OCI-LY1 (cell line): ENCODE measurements at regions not wholly inside any gene's neighbourhood (a gene's known extent, or its start where the extent isn't known, plus 50 kb on each side); places are given as distances from the start of the nearest gene placed in this dataset.
"Not testable (repeated sequence)": the region's sequence is repeated elsewhere in the genome, so short reads cannot be mapped to it uniquely, and the experiment has no call there.

ENCODE experiments used
- H2AFZ ChIP-seq: fragments of 200-600 bp; sonication (generic), shearing (Covaris generic); 2 replicates; pipeline ENCODE4 v1.6.0; 2014; ENCODE audit warnings: antibody characterized with exemption, mild to moderate bottlenecking, low read length
- H3F3A ChIP-seq: fragments of 200-600 bp; sonication (generic), shearing (Covaris generic); 2 replicates; pipeline ENCODE4 v1.6.0; 2014; ENCODE audit warnings: mild to moderate bottlenecking, antibody characterized with exemption, low read length, moderate library complexity; ENCODE audit not compliant: insufficient read depth
- H3K27ac ChIP-seq: fragments of 200-600 bp; sonication (generic); 2 replicates; pipeline ENCODE4 v1.5.1; 2014; ENCODE audit warnings: low read length, mixed run types, mild to moderate bottlenecking, low read depth; ENCODE audit not compliant: poor library complexity, severe bottlenecking
- H3K27me3 ChIP-seq: fragments of 200-600 bp; sonication (generic); 2 replicates; pipeline ENCODE4 v1.6.0; 2014; ENCODE audit warnings: antibody characterized with exemption, mild to moderate bottlenecking, low read length, moderate library complexity; ENCODE audit not compliant: insufficient read depth
- H3K36me3 ChIP-seq: fragments of 200-600 bp; sonication (generic); 2 replicates; pipeline ENCODE4 v1.6.1; 2014; ENCODE audit warnings: mild to moderate bottlenecking, antibody characterized with exemption, low read length, moderate library complexity, mixed read lengths; ENCODE audit not compliant: insufficient read depth
- H3K4me1 ChIP-seq: fragments of 200-600 bp; sonication (generic); 2 replicates; pipeline ENCODE4 v1.5.1; 2014; ENCODE audit warnings: mild to moderate bottlenecking, low read length, moderate library complexity; ENCODE audit not compliant: insufficient read depth, severe bottlenecking
- H3K4me2 ChIP-seq: fragments of 200-600 bp; sonication (generic), shearing (Covaris generic); 2 replicates; pipeline ENCODE4 v1.6.1; 2014; ENCODE audit warnings: low read length
- H3K4me3 ChIP-seq: fragments of 200-600 bp; sonication (generic); 2 replicates; pipeline ENCODE4 v1.5.1; 2014; ENCODE audit warnings: low read length, low read depth, mild to moderate bottlenecking, mixed read lengths; ENCODE audit not compliant: poor library complexity, severe bottlenecking
- H3K79me2 ChIP-seq: fragments of 200-600 bp; shearing (Covaris generic); 2 replicates; pipeline ENCODE4 v1.6.1; 2016; ENCODE audit warnings: mixed run types, low read length, mixed read lengths; ENCODE audit not compliant: insufficient read depth
- H3K9ac ChIP-seq: fragments of 200-600 bp; sonication (generic), shearing (Covaris generic); 2 replicates; pipeline ENCODE4 v1.6.1; 2014; ENCODE audit warnings: mild to moderate bottlenecking, low read length, mixed read lengths
- H3K9me2 ChIP-seq: fragments of 200-600 bp; sonication (generic), shearing (Covaris generic); 2 replicates; pipeline ENCODE4 v1.6.1; 2014; ENCODE audit warnings: low read depth, mild to moderate bottlenecking, low read length, mixed read lengths
- H3K9me3 ChIP-seq: fragments of 200-600 bp; shearing (Covaris generic); 2 replicates; pipeline ENCODE4 v1.6.1; 2014; ENCODE audit warnings: low read length, mixed read lengths
- H4K20me1 ChIP-seq: fragments of 200-600 bp; sonication (generic), shearing (Covaris generic); 2 replicates; pipeline ENCODE4 v1.6.0; 2016; ENCODE audit warnings: mild to moderate bottlenecking, low read length; ENCODE audit not compliant: insufficient read depth
- CTCF ChIP-seq: fragments of 200-600 bp; sonication (generic), shearing (Covaris generic); IDR thresholded peaks from 2 replicates; pipeline ENCODE4 v1.5.1; 2017; ENCODE audit warnings: mild to moderate bottlenecking, antibody characterized with exemption, low read length, moderate library complexity, mixed read lengths
- EZH2 ChIP-seq: fragments of 200-600 bp; sonication (generic), shearing (Covaris generic); IDR thresholded peaks from 2 replicates; pipeline ENCODE4 v1.8.0; 2017; ENCODE audit warnings: borderline replicate concordance, mixed run types, mild to moderate bottlenecking, antibody characterized with exemption, low read length, moderate library complexity, mixed read lengths

- Histone ChIP-seq H3K27ac (no peak overlapping the region), H3K79me2 (no peaks in the 10 kb centered on the region), H3K4me3 (no peak overlapping the region), H3K4me2 (no peak overlapping the region), H3K27me3 (no peaks in the 10 kb centered on the region), H3K4me1 (no peaks in the 10 kb centered on the region), H3K9ac (no peak overlapping the region), H3K9me3 (no peaks in the 10 kb centered on the region), H2AFZ (no peak overlapping the region), H3F3A (no peaks in the 10 kb centered on the region), H4K20me1 (no peaks in the 10 kb centered on the region), H3K36me3 (no peaks in the 10 kb centered on the region), H3K9me2 (no peaks in the 10 kb centered on the region)
- TF ChIP-seq EZH2 (no peak), CTCF (no peak)
These were observed 1163.8 kb downstream of the TAF11L14 start for GRCh38 chr5:18798058-18798457.

DNA sequence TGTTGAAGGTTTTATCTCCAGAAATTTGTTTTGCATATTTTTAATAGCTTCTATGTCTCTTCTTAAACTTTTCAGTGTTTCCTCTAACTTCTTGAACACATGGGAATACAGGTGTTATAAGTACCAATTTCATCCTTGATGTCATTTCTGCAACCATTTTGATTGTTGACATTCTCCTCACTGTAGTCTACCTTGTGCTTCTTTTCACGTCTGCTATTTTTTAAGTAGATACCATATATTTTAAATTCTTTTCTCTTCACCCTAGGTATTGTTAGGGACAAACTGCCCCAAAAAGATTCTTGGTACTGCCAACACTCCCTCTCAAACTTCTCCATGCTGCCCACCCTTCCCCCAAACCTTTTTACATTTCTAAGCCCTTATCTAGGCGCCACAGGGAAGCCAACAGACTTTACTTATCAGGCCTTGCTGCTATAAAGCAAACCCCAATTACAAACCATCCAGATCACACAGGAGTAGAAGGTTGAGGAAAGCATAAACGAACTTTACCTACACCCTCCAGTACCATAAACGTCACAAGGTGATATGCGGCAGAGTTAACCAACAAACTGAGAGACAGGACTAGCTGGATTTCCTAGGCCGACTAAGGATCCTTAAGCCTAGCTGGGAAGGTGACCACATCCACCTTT, 1165.3 kb downstream of the TAF11L14 start:
- Histone ChIP-seq H3K4me1 (no peaks in the 10 kb centered on the region), H3K27ac (no peak overlapping the region), H3F3A (no peaks in the 10 kb centered on the region), H4K20me1 (no peaks in the 10 kb centered on the region), H3K9ac (no peak overlapping the region), H3K4me3 (no peak overlapping the region), H3K79me2 (no peaks in the 10 kb centered on the region), H3K9me3 (no peaks in the 10 kb centered on the region), H2AFZ (no peak overlapping the region), H3K4me2 (no peak overlapping the region), H3K36me3 (no peaks in the 10 kb centered on the region), H3K27me3 (no peaks in the 10 kb centered on the region), H3K9me2 (no peaks in the 10 kb centered on the region)
- TF ChIP-seq CTCF, result no peak
- no peak for TF ChIP-seq EZH2

GRCh38 chr5:18800293-18801025, 1166.2 kb downstream of the TAF11L14 start:
- Histone ChIP-seq H3K4me1 (no peaks in the 10 kb centered on the region), H3K27ac (no peak overlapping the region), H3K4me2 (no peak overlapping the region), H3F3A (no peaks in the 10 kb centered on the region), H3K36me3 (no peaks in the 10 kb centered on the region), H2AFZ (no peak overlapping the region), H3K9ac (no peak overlapping the region), H3K4me3 (no peak overlapping the region), H4K20me1 (no peaks in the 10 kb centered on the region), H3K9me2 (no peaks in the 10 kb centered on the region), H3K9me3 (no peaks in the 10 kb centered on the region), H3K27me3 (no peaks in the 10 kb centered on the region), H3K79me2 (no peaks in the 10 kb centered on the region)
- no peak for TF ChIP-seq CTCF
- no peak for TF ChIP-seq EZH2

GRCh38 chr5:18801413-18801812, 1167.2 kb downstream of the TAF11L14 start:
- H3F3A ChIP-seq, H3K9me2 ChIP-seq, H3K79me2 ChIP-seq, H2AFZ ChIP-seq, H3K4me2 ChIP-seq, H4K20me1 ChIP-seq, H3K4me3 ChIP-seq, H3K9me3 ChIP-seq, H3K27ac ChIP-seq, H3K27me3 ChIP-seq, H3K36me3 ChIP-seq, H3K9ac ChIP-seq, H3K4me1 ChIP-seq: not testable (repeated sequence)
